ENCODE measurements at regions not wholly inside any gene's neighbourhood (a gene's known extent, or its start where the extent isn't known, plus 50 kb on each side); places are given as distances from the start of the nearest gene placed in this dataset.
"Not testable (repeated sequence)": the region's sequence is repeated elsewhere in the genome, so short reads cannot be mapped to it uniquely, and the experiment has no call there.

GRCh38 chr20:1816384-1817381, 78.5 kb upstream of the SIRPA start:
- no peaks in the 10 kb centered on the region for H3K36me3 ChIP-seq (ENCODE audit: control insufficient read depth in 4 of 4, insufficient read depth in 4 of 4, low read length in 4 of 4)
- peaks cover 0 to 10% (median 0%) of the 10 kb centered on the region in 3 donors for H3K27me3 ChIP-seq (ENCODE audit: control insufficient read depth in 3 of 3, insufficient read depth in 3 of 3, low read length in 2 of 3)
- WGBS, 2 donors, result 31 to 39% methylated on average over 16 of the region's 16 CpGs
- no peak for TF ChIP-seq CTCF (IDR thresholded peaks at IDR 0.05; ENCODE audit: control extremely low read depth, extremely low read depth)
- no peak overlapping the region for H3K9ac ChIP-seq (ENCODE audit: insufficient read depth in 1 of 2, low read length in 2 of 2)
- no peak overlapping the region for H3K4me3 ChIP-seq
- no peak for DNase-seq
- peak overlapping the region; percentile 68 to 85 for H3K27ac ChIP-seq (ENCODE audit: low read depth in 1 of 2, low read length in 1 of 2)
- H3K4me1 ChIP-seq (ENCODE audit: control insufficient read depth in 5 of 5, insufficient read depth in 5 of 5, low read length in 5 of 5), result peaks cover 0 to 17% (median 0%) of the 10 kb centered on the region in 5 donors
- ATAC-seq (ENCODE audit: insufficient read depth, low FRiP score), result no peak
- H3K9me3 ChIP-seq (ENCODE audit: control insufficient read depth in 4 of 4, insufficient read depth in 3 of 4, low read length in 3 of 4), result no peaks in the 10 kb centered on the region

- peaks cover 0 to 10% (median 0%) of the 10 kb centered on the region in 3 donors for H3K27me3 ChIP-seq (ENCODE audit: control insufficient read depth in 3 of 3, insufficient read depth in 3 of 3, low read length in 2 of 3)
- no peak overlapping the region for H3K4me3 ChIP-seq
- DNase-seq (no peak), ATAC-seq (ENCODE audit: insufficient read depth, low FRiP score) (no peak)
- no peaks in the 10 kb centered on the region for H3K36me3 ChIP-seq (ENCODE audit: control insufficient read depth in 4 of 4, insufficient read depth in 4 of 4, low read length in 4 of 4)
- no peak overlapping the region for H3K9ac ChIP-seq (ENCODE audit: insufficient read depth in 1 of 2, low read length in 2 of 2)
- peak overlapping the region in 1 of 2 donors; percentile 85 for H3K27ac ChIP-seq (ENCODE audit: low read depth in 1 of 2, low read length in 1 of 2)
- TF ChIP-seq CTCF (IDR thresholded peaks at IDR 0.05; ENCODE audit: control extremely low read depth, extremely low read depth), result no peak
- no peaks in the 10 kb centered on the region for H3K9me3 ChIP-seq (ENCODE audit: control insufficient read depth in 4 of 4, insufficient read depth in 3 of 4, low read length in 3 of 4)
- H3K4me1 ChIP-seq (ENCODE audit: control insufficient read depth in 5 of 5, insufficient read depth in 5 of 5, low read length in 5 of 5), result peaks cover 0 to 19% (median 6%) of the 10 kb centered on the region in 5 donors
- 72 to 89% methylated on average over 3 of the region's 3 CpGs for WGBS, 2 donors
Measured at GRCh38 chr20:1815502-1816085, 79.6 kb upstream of the SIRPA start.

GRCh38 chr20:1814861-1815260, 80.3 kb upstream of the SIRPA start:
- peaks cover 0 to 19% (median 6%) of the 10 kb centered on the region in 5 donors for H3K4me1 ChIP-seq (ENCODE audit: control insufficient read depth in 5 of 5, insufficient read depth in 5 of 5, low read length in 5 of 5)

More at GRCh38 chr20:1814861-1815260, 80.3 kb upstream of the SIRPA start:
- H3K27me3 ChIP-seq (ENCODE audit: control insufficient read depth in 3 of 3, insufficient read depth in 3 of 3, low read length in 2 of 3); H3K9me3 ChIP-seq (ENCODE audit: control insufficient read depth in 4 of 4, insufficient read depth in 3 of 4, low read length in 3 of 4); H3K36me3 ChIP-seq (ENCODE audit: control insufficient read depth in 4 of 4, insufficient read depth in 4 of 4, low read length in 4 of 4); H3K4me3 ChIP-seq; DNase-seq; H3K9ac ChIP-seq (ENCODE audit: insufficient read depth in 1 of 2, low read length in 2 of 2); ATAC-seq (ENCODE audit: insufficient read depth, low FRiP score): not testable (repeated sequence)
- WGBS, 2 donors, result 100% methylated on average over 1 of the region's 1 CpG
- peak overlapping the region in 1 of 2 donors; percentile 85 for H3K27ac ChIP-seq (ENCODE audit: low read depth in 1 of 2, low read length in 1 of 2)
